ENCODE measurements at regions not wholly inside any gene's neighbourhood (a gene's known extent, or its start where the extent isn't known, plus 50 kb on each side); places are given as distances from the start of the nearest gene placed in this dataset.

DNA sequence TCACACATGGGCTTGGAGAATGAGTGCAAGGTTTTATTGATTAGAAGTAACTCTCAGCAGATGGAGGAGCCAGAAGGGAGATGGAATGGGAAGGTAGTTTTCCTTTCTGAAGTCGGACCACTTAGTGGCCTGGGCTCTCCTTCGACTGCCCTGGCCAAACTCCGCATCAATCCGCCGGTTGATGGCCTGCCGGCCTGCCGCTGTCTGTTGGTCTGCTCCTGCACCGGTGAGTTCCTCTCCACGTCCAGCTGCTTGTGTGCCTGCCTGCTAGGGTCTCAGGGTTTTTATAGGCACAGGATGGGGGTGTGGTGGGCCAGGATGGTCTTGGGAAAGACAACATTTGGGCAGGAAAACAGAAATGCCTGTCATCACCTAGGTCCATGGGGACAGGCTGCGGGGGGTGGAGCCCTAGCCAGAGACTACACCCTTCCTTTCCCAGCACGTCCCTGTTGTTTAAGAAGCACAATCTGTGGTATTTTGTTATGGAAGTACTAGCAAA is 837.0 kb downstream of the PDCD6IP start:
- no peak for TF ChIP-seq CTCF (IDR thresholded peaks at IDR 0.05)
- TF ChIP-seq POLR2A (IDR thresholded peaks at IDR 0.05): no peak
